H9 (cell line): ENCODE measurements at regions not wholly inside any gene's neighbourhood (a gene's known extent, or its start where the extent isn't known, plus 50 kb on each side); places are given as distances from the start of the nearest gene placed in this dataset.

Experiments
- DNase-seq: peaks from one replicate; pipeline ENCODE4 v3.0.0-alpha.2; 2017
- H2AFZ ChIP-seq: one replicate; pipeline ENCODE4 v1.6.1; 2013; ENCODE audit warnings: mild to moderate bottlenecking, low read length, control low read depth, moderate library complexity
- H2AK5ac ChIP-seq: 2 replicates; pipeline ENCODE4 v1.6.1; 2013; ENCODE audit warnings: low read length, control low read depth, mixed read lengths; ENCODE audit not compliant: insufficient read length
- H2BK120ac ChIP-seq: one replicate; pipeline ENCODE4 v1.6.1; 2013; ENCODE audit warnings: low read depth, mild to moderate bottlenecking, low read length, control low read depth, inconsistent platforms; ENCODE audit not compliant: poor library complexity, severe bottlenecking
- H2BK12ac ChIP-seq: 2 replicates; pipeline ENCODE4 v1.6.1; 2013; ENCODE audit warnings: low read length, control low read depth, mixed read lengths, low read depth; ENCODE audit not compliant: insufficient read length
- H2BK15ac ChIP-seq: 2 replicates; pipeline ENCODE4 v1.6.1; 2013; ENCODE audit warnings: low read depth, low read length, control low read depth
- H2BK20ac ChIP-seq: one replicate; pipeline ENCODE4 v1.6.1; 2013; ENCODE audit warnings: low read depth, mild to moderate bottlenecking, low read length, control low read depth, inconsistent platforms; ENCODE audit not compliant: poor library complexity, severe bottlenecking
- H2BK5ac ChIP-seq: 2 replicates; pipeline ENCODE4 v1.6.1; 2013; ENCODE audit warnings: low read length, control low read depth, mixed read lengths; ENCODE audit not compliant: insufficient read length
- H3K14ac ChIP-seq: 2 replicates; pipeline ENCODE4 v1.6.1; 2013; ENCODE audit warnings: low read length, control low read depth; ENCODE audit not compliant: insufficient read depth
- H3K18ac ChIP-seq: 2 replicates; pipeline ENCODE4 v1.6.1; 2013; ENCODE audit warnings: low read depth, mild to moderate bottlenecking, mixed read lengths, low read length, control low read depth; ENCODE audit not compliant: insufficient read length
- H3K23ac ChIP-seq: 2 replicates; pipeline ENCODE4 v1.6.1; 2013; ENCODE audit warnings: low read length, control low read depth, mixed read lengths, low read depth; ENCODE audit not compliant: insufficient read length
- H3K23me2 ChIP-seq: 2 replicates; pipeline ENCODE4 v1.6.1; 2013; ENCODE audit warnings: low read depth, mild to moderate bottlenecking, mixed read lengths, low read length, control low read depth; ENCODE audit not compliant: insufficient read length, poor library complexity, severe bottlenecking
- H3K27ac ChIP-seq: 2 replicates; pipeline ENCODE4 v1.5.1; 2013; ENCODE audit warnings: low read length, control low read depth, mixed read lengths, low read depth; ENCODE audit not compliant: insufficient read length
- H3K27me3 ChIP-seq: 2 replicates; pipeline ENCODE4 v1.6.1; 2013; ENCODE audit warnings: low read length, control low read depth, inconsistent platforms; ENCODE audit not compliant: insufficient read depth
- H3K4ac ChIP-seq: 2 replicates; pipeline ENCODE4 v1.6.1; 2013; ENCODE audit warnings: low read depth, mild to moderate bottlenecking, control low read depth, inconsistent platforms, low read length, moderate library complexity
- H3K4me1 ChIP-seq: 2 replicates; pipeline ENCODE4 v1.6.1; 2013; ENCODE audit warnings: low read length, control low read depth, inconsistent platforms; ENCODE audit not compliant: insufficient read depth
- H3K4me2 ChIP-seq: 2 replicates; pipeline ENCODE4 v1.6.1; 2013; ENCODE audit warnings: low read length, control low read depth, mixed read lengths; ENCODE audit not compliant: insufficient read length, insufficient read depth
- H3K56ac ChIP-seq: 2 replicates; pipeline ENCODE4 v1.6.1; 2013; ENCODE audit warnings: low read depth, mild to moderate bottlenecking, mixed read lengths, low read length, control low read depth; ENCODE audit not compliant: insufficient read length
- H3K79me1 ChIP-seq: 2 replicates; pipeline ENCODE4 v1.6.1; 2013; ENCODE audit warnings: low read depth, mild to moderate bottlenecking, moderate library complexity, low read length, control low read depth, inconsistent platforms; ENCODE audit not compliant: insufficient read depth, poor library complexity, severe bottlenecking
- H3K79me2 ChIP-seq: 2 replicates; pipeline ENCODE4 v1.6.1; 2013; ENCODE audit warnings: low read length, control low read depth, inconsistent platforms; ENCODE audit not compliant: insufficient read depth
- H3K9ac ChIP-seq: 2 replicates; pipeline ENCODE4 v1.6.1; 2013; ENCODE audit warnings: low read length, control low read depth, mixed read lengths; ENCODE audit not compliant: insufficient read length; ENCODE audit errors: extremely low read depth
- H3K9me3 ChIP-seq: one replicate; pipeline ENCODE4 v1.6.1; 2013; ENCODE audit warnings: low read depth, low read length, inconsistent platforms; ENCODE audit not compliant: control insufficient read depth
- H3T11ph ChIP-seq: one replicate; pipeline ENCODE4 v1.6.1; 2013; ENCODE audit warnings: mild to moderate bottlenecking, low read length, control low read depth, inconsistent platforms
- H4K20me1 ChIP-seq: one replicate; pipeline ENCODE4 v1.6.1; 2013; ENCODE audit not compliant: control insufficient read depth, insufficient read length, insufficient read depth
- H4K5ac ChIP-seq: 2 replicates; pipeline ENCODE4 v1.6.1; 2013; ENCODE audit warnings: low read depth, mild to moderate bottlenecking, mixed read lengths, low read length, control low read depth; ENCODE audit not compliant: insufficient read length
- H4K8ac ChIP-seq: replicated peaks from 2 replicates; pipeline ENCODE4 v1.6.1; 2013; ENCODE audit warnings: low read length, control low read depth, mixed read lengths, low read depth; ENCODE audit not compliant: insufficient read length
- H4K91ac ChIP-seq: 2 replicates; pipeline ENCODE4 v1.6.1; 2013; ENCODE audit warnings: low read depth, mild to moderate bottlenecking, moderate library complexity, mixed read lengths, low read length, control low read depth; ENCODE audit not compliant: insufficient read length
- H3K27ac Mint-ChIP-seq, 3 experiments: 2 replicates in 2 of 3; 3 replicates in 1 of 3; pipeline ENCODE4 v1.8.0; 2020 to 2021; ENCODE audit warnings: mixed read lengths in 3 of 3, mild to moderate bottlenecking in 1 of 3, moderate library complexity in 1 of 3
- H3K27me3 Mint-ChIP-seq: 2 replicates; pipeline ENCODE4 v1.8.0; 2021; ENCODE audit warnings: low read depth, mild to moderate bottlenecking, moderate library complexity, mixed read lengths
- H3K36me3 Mint-ChIP-seq, 3 experiments: 2 replicates in 2 of 3; 3 replicates in 1 of 3; pipeline ENCODE4 v1.8.0; 2020 to 2021; ENCODE audit warnings: low read depth in 3 of 3, mixed read lengths in 3 of 3; ENCODE audit not compliant: insufficient read depth in 1 of 3
- H3K4me1 Mint-ChIP-seq, 2 experiments: 2 replicates each; pipeline ENCODE4 v1.8.0; 2020; ENCODE audit warnings: mixed read lengths in 2 of 2
- H3K4me3 Mint-ChIP-seq, 2 experiments: 2 replicates in 1 of 2; 3 replicates in 1 of 2; pipeline ENCODE4 v1.8.0; 2020 to 2021; ENCODE audit warnings: mild to moderate bottlenecking in 2 of 2, mixed read lengths in 2 of 2, moderate library complexity in 1 of 2
- H3K9me3 Mint-ChIP-seq, 2 experiments: 2 replicates in 1 of 2; 3 replicates in 1 of 2; pipeline ENCODE4 v1.8.0; 2020; ENCODE audit warnings: mild to moderate bottlenecking in 2 of 2, mixed read lengths in 2 of 2, moderate library complexity in 1 of 2
- CTCF ChIP-seq: fragments of 200-600 bp; sonication (generic); conservative IDR thresholded peaks from 3 replicates; pipeline ENCODE4 v1.8.0; 2021; ENCODE audit warnings: antibody characterized with exemption, mild to moderate bottlenecking
- WGBS: extraction: QIAGEN DNeasy Blood & Tissue Kit; methylation state at CpG from one replicate; pipeline ENCODE4 v1.1.7; 2013; ENCODE audit warnings: missing lambda C conversion rate, low lambda C conversion rate, mixed read lengths; ENCODE audit not compliant: insufficient read length; ENCODE audit errors: extremely low coverage; 5-methylcytosine and 5-hydroxymethylcytosine counted together

GRCh38 chrX:95860127-95860526, 824.5 kb upstream of the DIAPH2 start:
- H2BK12ac ChIP-seq = no peak overlapping the region
- H3K4me1 ChIP-seq = no peaks in the 10 kb centered on the region
- no peak overlapping the region for H2BK5ac ChIP-seq
- no peak overlapping the region for H2AFZ ChIP-seq
- no peak overlapping the region for H3K4ac ChIP-seq
- no peaks in the 10 kb centered on the region for H3K9me3 ChIP-seq
- no peak overlapping the region for H3K4me2 ChIP-seq
- H3K4me3 Mint-ChIP-seq = no peak overlapping the region
- H3K9ac ChIP-seq = no peak overlapping the region
- H4K5ac ChIP-seq = no peak overlapping the region
- no peak overlapping the region for H3K56ac ChIP-seq
- H3K23ac ChIP-seq = no peak overlapping the region
- no peak overlapping the region for H3K18ac ChIP-seq
- no peak overlapping the region for H4K8ac ChIP-seq
- H3K4me1 Mint-ChIP-seq = no peaks in the 10 kb centered on the region
- no CpG with 5 or more reads among the region's 1 CpG for WGBS
- no peak overlapping the region for H3K14ac ChIP-seq
- no peak overlapping the region for H3K27ac Mint-ChIP-seq
- H3K79me2 ChIP-seq = no peaks in the 10 kb centered on the region
- no peaks in the 10 kb centered on the region for H4K20me1 ChIP-seq
- no peak overlapping the region for H3T11ph ChIP-seq
- H3K9me3 Mint-ChIP-seq = peaks cover 9 to 10% of the 10 kb centered on the region in 2 experiments
- no peaks in the 10 kb centered on the region for H3K27me3 Mint-ChIP-seq
- no peak overlapping the region for H3K27ac ChIP-seq
- H4K91ac ChIP-seq = no peak overlapping the region
- H2BK15ac ChIP-seq = no peak overlapping the region
- H3K27me3 ChIP-seq = no peaks in the 10 kb centered on the region
- TF ChIP-seq CTCF = no peak
- H2BK20ac ChIP-seq = no peak overlapping the region
- peaks cover 0 to 7% (median 0%) of the 10 kb centered on the region in 3 experiments; a peak in 5 of 7 replicates for H3K36me3 Mint-ChIP-seq
- no peak overlapping the region for H2AK5ac ChIP-seq
- no peak for DNase-seq
- H3K23me2 ChIP-seq = no peaks in the 10 kb centered on the region
- H2BK120ac ChIP-seq = no peak overlapping the region
- H3K79me1 ChIP-seq = no peaks in the 10 kb centered on the region
